Liver (tissue), 8 donors: ENCODE measurements at regions not wholly inside any gene's neighbourhood (a gene's known extent, or its start where the extent isn't known, plus 50 kb on each side); places are given as distances from the start of the nearest gene placed in this dataset.

Experiments used
- DNase-seq: peaks from one replicate; pipeline ENCODE4 v3.0.0-alpha.2; 2017; ENCODE audit warnings: low spot score
- H3K27ac ChIP-seq, 2 donors: one replicate each; pipeline ENCODE4 v1.7.0; 2013; ENCODE audit warnings: inconsistent platforms in 2 of 2, low read length in 2 of 2, control low read depth in 1 of 2, low read depth in 1 of 2, mild to moderate bottlenecking in 1 of 2
- H3K27me3 ChIP-seq, 4 donors: one replicate each; pipeline versions ENCODE4 v1.6.1 to v1.7.0; 2013; ENCODE audit warnings: low read length in 3 of 4, inconsistent platforms in 1 of 4, mild to moderate bottlenecking in 1 of 4, moderate library complexity in 1 of 4; ENCODE audit not compliant: control insufficient read depth in 4 of 4, insufficient read depth in 4 of 4
- H3K36me3 ChIP-seq, 4 donors: one replicate each; pipeline versions ENCODE4 v1.6.1 to v1.7.0; 2013; ENCODE audit warnings: low read length in 3 of 4, mild to moderate bottlenecking in 3 of 4, low read depth in 1 of 4, moderate library complexity in 1 of 4; ENCODE audit not compliant: control insufficient read depth in 4 of 4, insufficient read depth in 3 of 4
- H3K4me1 ChIP-seq, 4 donors: one replicate each; pipeline versions ENCODE4 v1.6.1 to v1.7.0; 2013; ENCODE audit warnings: low read length in 3 of 4, mild to moderate bottlenecking in 3 of 4, moderate library complexity in 1 of 4; ENCODE audit not compliant: control insufficient read depth in 4 of 4, insufficient read depth in 4 of 4
- H3K4me3 ChIP-seq, 3 donors: one replicate each; pipeline versions ENCODE4 v1.6.1 to v1.7.0; 2013; ENCODE audit warnings: low read length in 3 of 3, control low read depth in 1 of 3, low read depth in 1 of 3, mild to moderate bottlenecking in 1 of 3
- H3K9ac ChIP-seq, 2 donors: one replicate each; pipeline ENCODE4 v1.7.0; 2013; ENCODE audit warnings: low read length in 2 of 2, mild to moderate bottlenecking in 2 of 2, moderate library complexity in 2 of 2, control low read depth in 1 of 2, low read depth in 1 of 2
- H3K9me3 ChIP-seq, 4 donors: one replicate each; pipeline versions ENCODE4 v1.6.1 to v1.7.0; 2013; ENCODE audit warnings: low read length in 3 of 4; ENCODE audit not compliant: control insufficient read depth in 4 of 4
- ATF3 ChIP-seq: IDR thresholded peaks from 2 replicates; pipeline ENCODE4 v1.6.1; 2016; ENCODE audit warnings: antibody characterized with exemption
- CTCF ChIP-seq: fragments of 150-350 bp; IDR thresholded peaks from 2 replicates; pipeline ENCODE4 v1.5.1; 2017; ENCODE audit warnings: improper control_type of control experiment, low read depth, low read length; ENCODE audit not compliant: missing input control
- EGR1 ChIP-seq, 2 donors: IDR thresholded peaks; 2 replicates each; pipeline ENCODE4 v1.6.1; 2016 to 2018; ENCODE audit warnings: antibody characterized with exemption in 2 of 2, low read depth in 2 of 2
- FOXA1 ChIP-seq: IDR thresholded peaks from 2 replicates; pipeline ENCODE4 v1.6.1; 2016; ENCODE audit warnings: antibody characterized with exemption
- FOXA2 ChIP-seq: IDR thresholded peaks from 2 replicates; pipeline ENCODE4 v1.6.1; 2016; ENCODE audit warnings: antibody characterized with exemption
- GABPA ChIP-seq, 2 donors: IDR thresholded peaks in 1 of 2; conservative IDR thresholded peaks in 1 of 2; 2 replicates each; pipeline ENCODE4 v1.6.1; 2016; ENCODE audit warnings: antibody characterized with exemption in 2 of 2, mild to moderate bottlenecking in 1 of 2, moderate library complexity in 1 of 2
- HNF4A ChIP-seq, 2 donors: conservative IDR thresholded peaks; 2 replicates each; pipeline ENCODE4 v1.6.1; 2016; ENCODE audit warnings: antibody characterized with exemption in 2 of 2, mild to moderate bottlenecking in 2 of 2
- HNF4G ChIP-seq: IDR thresholded peaks from 2 replicates; pipeline ENCODE4 v1.6.1; 2016; ENCODE audit warnings: antibody characterized with exemption
- NR2F2 ChIP-seq: IDR thresholded peaks from 2 replicates; pipeline ENCODE4 v1.6.1; 2016; ENCODE audit warnings: antibody characterized with exemption
- RAD21 ChIP-seq, 2 donors: IDR thresholded peaks; 2 replicates each; pipeline ENCODE4 v1.6.1; 2016; ENCODE audit warnings: antibody characterized with exemption in 2 of 2, mild to moderate bottlenecking in 2 of 2
- REST ChIP-seq: IDR thresholded peaks from 2 replicates; pipeline ENCODE4 v1.6.1; 2016; ENCODE audit warnings: antibody characterized with exemption, mild to moderate bottlenecking
- RXRA ChIP-seq, 2 donors: IDR thresholded peaks; 2 replicates each; pipeline ENCODE4 v1.6.1; 2017 to 2018; ENCODE audit warnings: antibody characterized with exemption in 2 of 2, mild to moderate bottlenecking in 1 of 2
- SP1 ChIP-seq: IDR thresholded peaks from 2 replicates; pipeline ENCODE4 v1.6.1; 2018; ENCODE audit warnings: antibody characterized with exemption, mild to moderate bottlenecking
- TAF1 ChIP-seq: conservative IDR thresholded peaks from 2 replicates; pipeline ENCODE4 v1.6.1; 2016; ENCODE audit warnings: antibody characterized with exemption, mild to moderate bottlenecking
- YY1 ChIP-seq: IDR thresholded peaks from 2 replicates; pipeline ENCODE4 v1.6.1; 2016; ENCODE audit warnings: antibody characterized with exemption, mild to moderate bottlenecking
- WGBS: extraction: QIAGEN DNeasy Blood & Tissue Kit; methylation state at CpG from one replicate; pipeline ENCODE4 v1.1.7; 2013; 5-methylcytosine and 5-hydroxymethylcytosine counted together
- TF ChIP-seq, protein P1 (sequence below): IDR thresholded peaks from 2 replicates; pipeline ENCODE4 v1.6.1; 2016; ENCODE audit warnings: antibody characterized with exemption
- donor health status: healthy.
- donor health status: healthy.
- donor health status: healthy.
- donor health status: healthy.
- donor health status: healthy.

- Histone ChIP-seq H3K36me3 (no peaks in the 10 kb centered on the region), H3K9me3 (no peaks in the 10 kb centered on the region), H3K27ac (no peak overlapping the region), H3K4me3 (no peak overlapping the region), H3K27me3 (no peaks in the 10 kb centered on the region), H3K9ac (no peak overlapping the region), H3K4me1 (no peaks in the 10 kb centered on the region)
- no peak for DNase-seq
- no peak for TF ChIP-seq RAD21 (IDR thresholded peaks at IDR 0.05)
- TF ChIP-seq REST = no peak
- no peak for TF ChIP-seq HNF4G
- TF ChIP-seq GABPA (IDR thresholded peaks at IDR 0.05 in 1 of 2, conservative IDR thresholded peaks at IDR 0.05 in 1 of 2) = no peak
- no peak for TF ChIP-seq YY1
- no peak for TF ChIP-seq HNF4A (conservative IDR thresholded peaks at IDR 0.05)
- TF ChIP-seq FOXA1 = no peak
- TF ChIP-seq, protein P1, sequence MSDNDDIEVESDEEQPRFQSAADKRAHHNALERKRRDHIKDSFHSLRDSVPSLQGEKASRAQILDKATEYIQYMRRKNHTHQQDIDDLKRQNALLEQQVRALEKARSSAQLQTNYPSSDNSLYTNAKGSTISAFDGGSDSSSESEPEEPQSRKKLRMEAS = no peak
- no peak for TF ChIP-seq CTCF
- TF ChIP-seq EGR1 (IDR thresholded peaks at IDR 0.05; ENCODE audit: low read depth in 2 of 2) = no peak
- TF ChIP-seq TAF1 = no peak
- TF ChIP-seq NR2F2 = no peak
- no peak for TF ChIP-seq RXRA (IDR thresholded peaks at IDR 0.05)
- TF ChIP-seq FOXA2 = no peak
- TF ChIP-seq ATF3 = no peak
- WGBS = 54% methylated on average over 4 of the region's 4 CpGs
Observed at GRCh38 chr14:82897469-82898308, 1364.0 kb upstream of the SEL1L start.

GRCh38 chr14:82905762-82906161, 1372.1 kb upstream of the SEL1L start:
- Histone ChIP-seq H3K27ac (no peak overlapping the region), H3K27me3 (no peaks in the 10 kb centered on the region), H3K4me1 (no peaks in the 10 kb centered on the region), H3K36me3 (no peaks in the 10 kb centered on the region), H3K9me3 (no peaks in the 10 kb centered on the region), H3K4me3 (no peak overlapping the region), H3K9ac (no peak overlapping the region)
- no peak for DNase-seq
- 68% methylated on average over 2 of the region's 2 CpGs for WGBS
- TF ChIP-seq HNF4A (conservative IDR thresholded peaks at IDR 0.05) (no peak), HNF4G (no peak), TAF1 (no peak), REST (no peak), EGR1 (IDR thresholded peaks at IDR 0.05; ENCODE audit: low read depth in 2 of 2) (no peak), SP1 (no peak), CTCF (no peak), ATF3 (no peak)
